NCI-H187 (cell line): ENCODE measurements at regions not wholly inside any gene's neighbourhood (a gene's known extent, or its start where the extent isn't known, plus 50 kb on each side); places are given as distances from the start of the nearest gene placed in this dataset.

Experiments
- DNase-seq, 2 experiments: peaks; one replicate each; lab custom pipeline; 2025; lab: John Stamatoyannopoulos, UW

- no peak for DNase-seq
Measured at GRCh38 chr2:48140586-48140985, 173.9 kb upstream of the FOXN2 start.

GRCh38 chr2:48144777-48145176 lies 169.7 kb upstream of the FOXN2 start:
- DNase-seq, result peak; percentile 1 to 16

- no peak for DNase-seq
Measured at GRCh38 chr2:48145845-48146452, 168.5 kb upstream of the FOXN2 start.

GRCh38 chr2:48146552-48146951 lies 167.9 kb upstream of the FOXN2 start:
- no peak for DNase-seq

- no peak for DNase-seq
Measured at GRCh38 chr2:48147719-48148118, 166.8 kb upstream of the FOXN2 start.

GRCh38 chr2:48148841-48149430 lies 165.5 kb upstream of the FOXN2 start:
- DNase-seq, result no peak

GRCh38 chr2:48157150-48157549 lies 157.3 kb upstream of the FOXN2 start:
- no peak for DNase-seq

- no peak for DNase-seq
Measured at GRCh38 chr2:48161628-48162027, 152.9 kb upstream of the FOXN2 start.

- DNase-seq, result no peak
Measured at GRCh38 chr2:48162742-48163141, 151.7 kb upstream of the FOXN2 start.

GRCh38 chr2:48165070-48165753 lies 149.3 kb upstream of the FOXN2 start:
- DNase-seq, result no peak

- DNase-seq, result no peak
Measured at GRCh38 chr2:48169141-48169592, 145.3 kb upstream of the FOXN2 start.

GRCh38 chr2:48170281-48170680 lies 144.2 kb upstream of the FOXN2 start:
- no peak for DNase-seq

GRCh38 chr2:48173141-48173540 lies 141.3 kb upstream of the FOXN2 start:
- DNase-seq, result no peak

GRCh38 chr2:48174503-48174902 lies 140.0 kb upstream of the FOXN2 start:
- DNase-seq, result no peak

- DNase-seq, result no peak
Measured at GRCh38 chr2:48175254-48175653, 139.2 kb upstream of the FOXN2 start.

- DNase-seq, result no peak
Measured at GRCh38 chr2:48175656-48176055, 138.8 kb upstream of the FOXN2 start.

GRCh38 chr2:48176876-48177275 lies 137.6 kb upstream of the FOXN2 start:
- DNase-seq, result no peak

- no peak for DNase-seq
Measured at GRCh38 chr2:48178611-48179010, 135.9 kb upstream of the FOXN2 start.

- DNase-seq, result no peak
Measured at GRCh38 chr2:48180557-48180956, 133.9 kb upstream of the FOXN2 start.

- DNase-seq, result no peak
Measured at GRCh38 chr2:48183276-48183675, 131.2 kb upstream of the FOXN2 start.

GRCh38 chr2:48183991-48184390 lies 130.5 kb upstream of the FOXN2 start:
- no peak for DNase-seq

- no peak for DNase-seq
Measured at GRCh38 chr2:48187503-48187902, 127.0 kb upstream of the FOXN2 start.

GRCh38 chr2:48189552-48190228 lies 124.8 kb upstream of the FOXN2 start:
- DNase-seq, result no peak
